H9 (cell line): ENCODE measurements at regions not wholly inside any gene's neighbourhood (a gene's known extent, or its start where the extent isn't known, plus 50 kb on each side); places are given as distances from the start of the nearest gene placed in this dataset.

ENCODE experiments used
- DNase-seq: peaks from one replicate; pipeline ENCODE4 v3.0.0-alpha.2; 2017
- H2AFZ ChIP-seq: one replicate; pipeline ENCODE4 v1.6.1; 2013; ENCODE audit warnings: mild to moderate bottlenecking, low read length, control low read depth, moderate library complexity
- H2AK5ac ChIP-seq: 2 replicates; pipeline ENCODE4 v1.6.1; 2013; ENCODE audit warnings: low read length, control low read depth, mixed read lengths; ENCODE audit not compliant: insufficient read length
- H2BK120ac ChIP-seq: one replicate; pipeline ENCODE4 v1.6.1; 2013; ENCODE audit warnings: low read depth, mild to moderate bottlenecking, low read length, control low read depth, inconsistent platforms; ENCODE audit not compliant: poor library complexity, severe bottlenecking
- H2BK12ac ChIP-seq: 2 replicates; pipeline ENCODE4 v1.6.1; 2013; ENCODE audit warnings: low read length, control low read depth, mixed read lengths, low read depth; ENCODE audit not compliant: insufficient read length
- H2BK15ac ChIP-seq: 2 replicates; pipeline ENCODE4 v1.6.1; 2013; ENCODE audit warnings: low read depth, low read length, control low read depth
- H2BK20ac ChIP-seq: one replicate; pipeline ENCODE4 v1.6.1; 2013; ENCODE audit warnings: low read depth, mild to moderate bottlenecking, low read length, control low read depth, inconsistent platforms; ENCODE audit not compliant: poor library complexity, severe bottlenecking
- H2BK5ac ChIP-seq: 2 replicates; pipeline ENCODE4 v1.6.1; 2013; ENCODE audit warnings: low read length, control low read depth, mixed read lengths; ENCODE audit not compliant: insufficient read length
- H3K14ac ChIP-seq: 2 replicates; pipeline ENCODE4 v1.6.1; 2013; ENCODE audit warnings: low read length, control low read depth; ENCODE audit not compliant: insufficient read depth
- H3K18ac ChIP-seq: 2 replicates; pipeline ENCODE4 v1.6.1; 2013; ENCODE audit warnings: low read depth, mild to moderate bottlenecking, mixed read lengths, low read length, control low read depth; ENCODE audit not compliant: insufficient read length
- H3K23ac ChIP-seq: 2 replicates; pipeline ENCODE4 v1.6.1; 2013; ENCODE audit warnings: low read length, control low read depth, mixed read lengths, low read depth; ENCODE audit not compliant: insufficient read length
- H3K23me2 ChIP-seq: 2 replicates; pipeline ENCODE4 v1.6.1; 2013; ENCODE audit warnings: low read depth, mild to moderate bottlenecking, mixed read lengths, low read length, control low read depth; ENCODE audit not compliant: insufficient read length, poor library complexity, severe bottlenecking
- H3K27ac ChIP-seq: 2 replicates; pipeline ENCODE4 v1.5.1; 2013; ENCODE audit warnings: low read length, control low read depth, mixed read lengths, low read depth; ENCODE audit not compliant: insufficient read length
- H3K27me3 ChIP-seq: 2 replicates; pipeline ENCODE4 v1.6.1; 2013; ENCODE audit warnings: low read length, control low read depth, inconsistent platforms; ENCODE audit not compliant: insufficient read depth
- H3K4ac ChIP-seq: 2 replicates; pipeline ENCODE4 v1.6.1; 2013; ENCODE audit warnings: low read depth, mild to moderate bottlenecking, control low read depth, inconsistent platforms, low read length, moderate library complexity
- H3K4me1 ChIP-seq: 2 replicates; pipeline ENCODE4 v1.6.1; 2013; ENCODE audit warnings: low read length, control low read depth, inconsistent platforms; ENCODE audit not compliant: insufficient read depth
- H3K4me2 ChIP-seq: 2 replicates; pipeline ENCODE4 v1.6.1; 2013; ENCODE audit warnings: low read length, control low read depth, mixed read lengths; ENCODE audit not compliant: insufficient read length, insufficient read depth
- H3K56ac ChIP-seq: 2 replicates; pipeline ENCODE4 v1.6.1; 2013; ENCODE audit warnings: low read depth, mild to moderate bottlenecking, mixed read lengths, low read length, control low read depth; ENCODE audit not compliant: insufficient read length
- H3K79me1 ChIP-seq: 2 replicates; pipeline ENCODE4 v1.6.1; 2013; ENCODE audit warnings: low read depth, mild to moderate bottlenecking, moderate library complexity, low read length, control low read depth, inconsistent platforms; ENCODE audit not compliant: insufficient read depth, poor library complexity, severe bottlenecking
- H3K79me2 ChIP-seq: 2 replicates; pipeline ENCODE4 v1.6.1; 2013; ENCODE audit warnings: low read length, control low read depth, inconsistent platforms; ENCODE audit not compliant: insufficient read depth
- H3K9ac ChIP-seq: 2 replicates; pipeline ENCODE4 v1.6.1; 2013; ENCODE audit warnings: low read length, control low read depth, mixed read lengths; ENCODE audit not compliant: insufficient read length; ENCODE audit errors: extremely low read depth
- H3K9me3 ChIP-seq: one replicate; pipeline ENCODE4 v1.6.1; 2013; ENCODE audit warnings: low read depth, low read length, inconsistent platforms; ENCODE audit not compliant: control insufficient read depth
- H3T11ph ChIP-seq: one replicate; pipeline ENCODE4 v1.6.1; 2013; ENCODE audit warnings: mild to moderate bottlenecking, low read length, control low read depth, inconsistent platforms
- H4K20me1 ChIP-seq: one replicate; pipeline ENCODE4 v1.6.1; 2013; ENCODE audit not compliant: control insufficient read depth, insufficient read length, insufficient read depth
- H4K5ac ChIP-seq: 2 replicates; pipeline ENCODE4 v1.6.1; 2013; ENCODE audit warnings: low read depth, mild to moderate bottlenecking, mixed read lengths, low read length, control low read depth; ENCODE audit not compliant: insufficient read length
- H4K8ac ChIP-seq: replicated peaks from 2 replicates; pipeline ENCODE4 v1.6.1; 2013; ENCODE audit warnings: low read length, control low read depth, mixed read lengths, low read depth; ENCODE audit not compliant: insufficient read length
- H4K91ac ChIP-seq: 2 replicates; pipeline ENCODE4 v1.6.1; 2013; ENCODE audit warnings: low read depth, mild to moderate bottlenecking, moderate library complexity, mixed read lengths, low read length, control low read depth; ENCODE audit not compliant: insufficient read length
- H3K27ac Mint-ChIP-seq, 3 experiments: 2 replicates in 2 of 3; 3 replicates in 1 of 3; pipeline ENCODE4 v1.8.0; 2020 to 2021; ENCODE audit warnings: mixed read lengths in 3 of 3, mild to moderate bottlenecking in 1 of 3, moderate library complexity in 1 of 3
- H3K27me3 Mint-ChIP-seq: 2 replicates; pipeline ENCODE4 v1.8.0; 2021; ENCODE audit warnings: low read depth, mild to moderate bottlenecking, moderate library complexity, mixed read lengths
- H3K36me3 Mint-ChIP-seq, 3 experiments: 2 replicates in 2 of 3; 3 replicates in 1 of 3; pipeline ENCODE4 v1.8.0; 2020 to 2021; ENCODE audit warnings: low read depth in 3 of 3, mixed read lengths in 3 of 3; ENCODE audit not compliant: insufficient read depth in 1 of 3
- H3K4me1 Mint-ChIP-seq, 2 experiments: 2 replicates each; pipeline ENCODE4 v1.8.0; 2020; ENCODE audit warnings: mixed read lengths in 2 of 2
- H3K4me3 Mint-ChIP-seq, 2 experiments: 2 replicates in 1 of 2; 3 replicates in 1 of 2; pipeline ENCODE4 v1.8.0; 2020 to 2021; ENCODE audit warnings: mild to moderate bottlenecking in 2 of 2, mixed read lengths in 2 of 2, moderate library complexity in 1 of 2
- H3K9me3 Mint-ChIP-seq, 2 experiments: 2 replicates in 1 of 2; 3 replicates in 1 of 2; pipeline ENCODE4 v1.8.0; 2020; ENCODE audit warnings: mild to moderate bottlenecking in 2 of 2, mixed read lengths in 2 of 2, moderate library complexity in 1 of 2
- WGBS: extraction: QIAGEN DNeasy Blood & Tissue Kit; methylation state at CpG from one replicate; pipeline ENCODE4 v1.1.7; 2013; ENCODE audit warnings: missing lambda C conversion rate, low lambda C conversion rate, mixed read lengths; ENCODE audit not compliant: insufficient read length; ENCODE audit errors: extremely low coverage; 5-methylcytosine and 5-hydroxymethylcytosine counted together
- TF ChIP-seq, protein P1 (sequence below): fragments of 200-600 bp; sonication (generic); conservative IDR thresholded peaks from 3 replicates; pipeline ENCODE4 v1.8.0; 2021; ENCODE audit warnings: antibody characterized with exemption, mild to moderate bottlenecking

DNA sequence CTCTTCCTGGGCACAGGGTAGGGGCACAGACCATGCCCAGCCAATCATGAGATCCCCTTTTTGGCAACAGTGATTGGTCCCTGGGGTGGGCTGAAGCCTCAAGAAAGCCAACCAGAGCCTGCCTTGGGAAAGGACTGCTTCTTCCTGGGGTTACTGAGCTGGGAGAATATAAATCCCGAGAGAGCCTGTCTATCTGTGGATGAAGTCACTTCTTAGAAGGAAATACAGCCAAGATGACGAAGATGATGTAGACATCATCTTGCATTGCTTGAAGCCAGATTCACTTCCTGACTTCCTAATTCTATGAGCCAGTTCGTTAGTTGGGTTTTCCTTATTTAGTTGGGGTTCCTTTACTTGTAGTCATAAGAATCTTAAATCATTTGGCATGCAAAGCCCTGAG, 50.1 kb upstream of the PWWP2A start:
- Histone ChIP-seq H4K5ac (no peak overlapping the region), H3K14ac (no peak overlapping the region), H3K4ac (no peak overlapping the region), H3K4me2 (no peak overlapping the region), H3K9ac (no peak overlapping the region), H2AK5ac (no peak overlapping the region), H2BK120ac (no peak overlapping the region), H3K4me1 (peaks cover 17% of the 10 kb centered on the region; the same call in 1 of the 2 replicates), H3K27me3 (no peaks in the 10 kb centered on the region), H2BK12ac (no peak overlapping the region), H3T11ph (no peak overlapping the region), H3K9me3 (no peaks in the 10 kb centered on the region), H3K18ac (no peak overlapping the region), H2BK15ac (no peak overlapping the region), H3K79me1 (no peaks in the 10 kb centered on the region), H2AFZ (no peak overlapping the region), H4K91ac (no peak overlapping the region), H3K56ac (no peak overlapping the region), H2BK20ac (no peak overlapping the region), H3K79me2 (no peaks in the 10 kb centered on the region), H3K27ac (no peak overlapping the region), H4K8ac (no peak overlapping the region), H3K23ac (no peak overlapping the region), H4K20me1 (no peaks in the 10 kb centered on the region), H3K23me2 (no peaks in the 10 kb centered on the region), H2BK5ac (no peak overlapping the region)
- TF ChIP-seq, protein P1, sequence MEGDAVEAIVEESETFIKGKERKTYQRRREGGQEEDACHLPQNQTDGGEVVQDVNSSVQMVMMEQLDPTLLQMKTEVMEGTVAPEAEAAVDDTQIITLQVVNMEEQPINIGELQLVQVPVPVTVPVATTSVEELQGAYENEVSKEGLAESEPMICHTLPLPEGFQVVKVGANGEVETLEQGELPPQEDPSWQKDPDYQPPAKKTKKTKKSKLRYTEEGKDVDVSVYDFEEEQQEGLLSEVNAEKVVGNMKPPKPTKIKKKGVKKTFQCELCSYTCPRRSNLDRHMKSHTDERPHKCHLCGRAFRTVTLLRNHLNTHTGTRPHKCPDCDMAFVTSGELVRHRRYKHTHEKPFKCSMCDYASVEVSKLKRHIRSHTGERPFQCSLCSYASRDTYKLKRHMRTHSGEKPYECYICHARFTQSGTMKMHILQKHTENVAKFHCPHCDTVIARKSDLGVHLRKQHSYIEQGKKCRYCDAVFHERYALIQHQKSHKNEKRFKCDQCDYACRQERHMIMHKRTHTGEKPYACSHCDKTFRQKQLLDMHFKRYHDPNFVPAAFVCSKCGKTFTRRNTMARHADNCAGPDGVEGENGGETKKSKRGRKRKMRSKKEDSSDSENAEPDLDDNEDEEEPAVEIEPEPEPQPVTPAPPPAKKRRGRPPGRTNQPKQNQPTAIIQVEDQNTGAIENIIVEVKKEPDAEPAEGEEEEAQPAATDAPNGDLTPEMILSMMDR = no peak
- H3K27me3 Mint-ChIP-seq = no peaks in the 10 kb centered on the region
- no peaks in the 10 kb centered on the region; a peak in 1 of 5 replicates for H3K9me3 Mint-ChIP-seq
- no peak for DNase-seq
- no peaks in the 10 kb centered on the region; a peak in 2 of 7 replicates for H3K36me3 Mint-ChIP-seq
- H3K4me1 Mint-ChIP-seq = peaks cover 60 to 64% of the 10 kb centered on the region in 2 experiments
- H3K4me3 Mint-ChIP-seq = no peak overlapping the region
- H3K27ac Mint-ChIP-seq = peak overlapping the region; percentile 56 to 78 (median 77); a peak in 4 of 7 replicates
- no CpG with 5 or more reads among the region's 3 CpGs for WGBS
